ENCODE measurements at regions not wholly inside any gene's neighbourhood (a gene's known extent, or its start where the extent isn't known, plus 50 kb on each side); places are given as distances from the start of the nearest gene placed in this dataset.

DNA sequence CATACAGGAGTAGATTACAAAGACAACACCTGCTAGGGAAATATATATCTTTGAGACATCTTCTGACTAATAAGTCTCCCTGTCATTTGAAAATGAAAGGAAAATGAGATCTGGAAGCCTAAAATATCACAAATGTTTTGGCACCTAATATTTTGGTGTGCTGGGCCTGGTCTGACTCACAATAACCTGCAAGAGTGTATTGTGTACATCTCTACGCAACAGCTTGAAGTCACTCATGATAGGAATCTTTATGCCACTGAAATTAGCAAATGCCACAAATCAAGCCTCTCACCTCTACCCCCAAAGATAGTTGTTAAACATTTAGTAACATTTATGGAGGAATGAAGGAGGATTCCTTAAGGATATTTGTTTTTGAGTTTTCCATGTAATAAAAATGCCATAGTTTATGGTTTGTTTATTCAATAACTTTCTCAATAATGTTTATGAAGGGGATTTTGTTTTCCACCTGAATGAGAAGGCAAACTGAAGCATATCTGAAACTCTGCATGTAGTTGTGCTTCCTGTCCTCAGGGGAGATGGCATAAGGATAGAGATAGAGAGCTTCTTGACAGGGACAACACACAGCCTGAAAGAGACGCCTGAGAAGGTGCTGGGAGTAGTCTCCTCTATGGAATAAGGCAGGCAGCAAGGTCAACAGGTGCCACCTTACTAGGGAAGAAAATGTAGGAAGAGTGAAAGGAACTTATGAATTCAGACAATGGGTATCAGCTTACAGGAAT is 197.4 kb downstream of the AHR start:
- no peak for TF ChIP-seq POLR2A (IDR thresholded peaks at IDR 0.05)
- no peak for TF ChIP-seq CTCF (IDR thresholded peaks at IDR 0.05)

Data from breast epithelium (tissue), 3 donors.